ENCODE measurements at regions not wholly inside any gene's neighbourhood (a gene's known extent, or its start where the extent isn't known, plus 50 kb on each side); places are given as distances from the start of the nearest gene placed in this dataset.

- Histone ChIP-seq H3K4me1 (peaks cover 39 to 50% of the 10 kb centered on the region in 2 donors), H3K27ac (peak overlapping the region; percentile 65 to 73 (median 70)), H3K9me3 (no peaks in the 10 kb centered on the region), H3K27me3 (no peaks in the 10 kb centered on the region), H3K4me3 (replicated peaks in 1 of 3) (no peak overlapping the region), H3K36me3 (no peaks in the 10 kb centered on the region)
- DNase-seq = peak; percentile 97
- TF ChIP-seq CTCF (IDR thresholded peaks at IDR 0.05) (no peak), POLR2A (IDR thresholded peaks at IDR 0.05) (no peak)
- WGBS, 2 donors = 19 to 33% methylated on average over 17 to 19 of the region's 19 CpGs
- intact Hi-C loops (cut with DNase I) = no loop called here
Observed at GRCh38 chr11:70948855-70949531, 303.4 kb downstream of the SHANK2 start.

GRCh38 chr11:70951139-70951804 lies 301.1 kb downstream of the SHANK2 start:
- peak overlapping the region; percentile 59 to 88 (median 77) for H3K27ac ChIP-seq
- H3K9me3 ChIP-seq = no peaks in the 10 kb centered on the region
- no peaks in the 10 kb centered on the region for H3K36me3 ChIP-seq
- no peaks in the 10 kb centered on the region for H3K27me3 ChIP-seq
- H3K4me3 ChIP-seq (replicated peaks in 1 of 3) = no peak overlapping the region
- DNase-seq = no peak
- WGBS, 2 donors = 82 to 89% methylated on average over 11 of the region's 11 CpGs
- TF ChIP-seq POLR2A (IDR thresholded peaks at IDR 0.05) (no peak), CTCF (IDR thresholded peaks at IDR 0.05) (no peak)
- H3K4me1 ChIP-seq = peaks cover 44 to 56% of the 10 kb centered on the region in 2 donors
- intact Hi-C loops (cut with DNase I) = no loop called here

GRCh38 chr11:70952191-70952590 lies 300.2 kb downstream of the SHANK2 start:
- WGBS, 2 donors = 32 to 47% methylated on average over 8 of the region's 8 CpGs
- peak; percentile 64 to 71 for DNase-seq
- intact Hi-C loops (cut with DNase I) = no loop called here
- TF ChIP-seq CTCF (IDR thresholded peaks at IDR 0.05) (no peak), POLR2A (IDR thresholded peaks at IDR 0.05) (peak in 1 of 2 donors; percentile 14)
- H3K36me3 ChIP-seq = no peaks in the 10 kb centered on the region
- no peaks in the 10 kb centered on the region for H3K9me3 ChIP-seq
- no peaks in the 10 kb centered on the region for H3K27me3 ChIP-seq
- peaks cover 44 to 53% of the 10 kb centered on the region in 2 donors for H3K4me1 ChIP-seq
- no peak overlapping the region for H3K4me3 ChIP-seq (replicated peaks in 1 of 3)
- peak overlapping the region; percentile 59 to 88 (median 77) for H3K27ac ChIP-seq

GRCh38 chr11:70953720-70954119 lies 298.7 kb downstream of the SHANK2 start:
- no peak overlapping the region for H3K27ac ChIP-seq
- no peaks in the 10 kb centered on the region for H3K9me3 ChIP-seq
- 51 to 52% methylated on average over 6 of the region's 6 CpGs for WGBS, 2 donors
- no peaks in the 10 kb centered on the region for H3K36me3 ChIP-seq
- no peak for TF ChIP-seq POLR2A (IDR thresholded peaks at IDR 0.05)
- TF ChIP-seq CTCF (IDR thresholded peaks at IDR 0.05) = no peak
- intact Hi-C loops (cut with DNase I) = no loop called here
- H3K4me3 ChIP-seq (replicated peaks in 1 of 3) = no peak overlapping the region
- H3K27me3 ChIP-seq = no peaks in the 10 kb centered on the region
- peak; percentile 70 to 79 for DNase-seq
- H3K4me1 ChIP-seq = peaks cover 32 to 44% of the 10 kb centered on the region in 2 donors

- TF ChIP-seq CTCF (IDR thresholded peaks at IDR 0.05) = no peak
- TF ChIP-seq POLR2A (IDR thresholded peaks at IDR 0.05) = no peak
- Histone ChIP-seq H3K27ac (peak overlapping the region; percentile 13 to 46 (median 22)), H3K36me3 (no peaks in the 10 kb centered on the region), H3K4me1 (peaks cover 29 to 40% of the 10 kb centered on the region in 2 donors), H3K27me3 (no peaks in the 10 kb centered on the region), H3K4me3 (replicated peaks in 1 of 3) (no peak overlapping the region), H3K9me3 (no peaks in the 10 kb centered on the region)
- 48 to 58% methylated on average over 9 to 10 of the region's 10 CpGs for WGBS, 2 donors
- DNase-seq = peak; percentile 83 to 90
- intact Hi-C loops (cut with DNase I) = no loop called here
Observed at GRCh38 chr11:70954471-70954870, 297.9 kb downstream of the SHANK2 start.

Measured in thyroid gland (tissue), 4 donors.